HEK293 (cell line): ENCODE measurements at regions not wholly inside any gene's neighbourhood (a gene's known extent, or its start where the extent isn't known, plus 50 kb on each side); places are given as distances from the start of the nearest gene placed in this dataset.

Experiments used
- CTCF ChIA-PET: fragments of 350-600 bp; formaldehyde crosslinking; extraction: SDS; loops from one replicate; lab custom pipeline; 2021; ENCODE audit warnings: antibody characterized with exemption; lab: Yijun Ruan, JAX
- POLR2A ChIA-PET: fragments of 300-600 bp; formaldehyde crosslinking; extraction: SDS; loops from one replicate; lab custom pipeline; 2020; ENCODE audit warnings: antibody characterized with exemption, inconsistent platforms; lab: Yijun Ruan, JAX
- H3K27ac ChIP-seq: fragments of 200-500 bp; sonication (Bioruptor generic); 2 replicates; pipeline ENCODE4 v1.5.1; 2014; ENCODE audit warnings: low read depth, low read length, control low read depth, inconsistent platforms; ENCODE audit errors: extremely low read depth
- H3K36me3 ChIP-seq, 2 experiments: fragments of 200-500 bp in 1 of 2; sonication (Bioruptor generic) in 1 of 2; 1 replicate in 1 of 2; 2 replicates in 1 of 2; pipeline ENCODE4 v1.5.1; 2014 to 2017; ENCODE audit warnings: inconsistent platforms in 2 of 2, low read length in 2 of 2; ENCODE audit not compliant: control insufficient read depth in 2 of 2, insufficient read depth in 1 of 2
- H3K4me1 ChIP-seq: fragments of 200-500 bp; sonication (Bioruptor generic); 2 replicates; pipeline ENCODE4 v1.5.1; 2014; ENCODE audit warnings: mild to moderate bottlenecking, low read length, inconsistent platforms; ENCODE audit not compliant: control insufficient read depth, insufficient read depth
- H3K4me3 ChIP-seq: 2 replicates; pipeline ENCODE4 v1.5.1; 2011; ENCODE audit warnings: low read depth, mild to moderate bottlenecking, control low read depth, low read length, moderate library complexity
- H3K9me3 ChIP-seq: fragments of 200-500 bp; sonication (Bioruptor generic); 2 replicates; pipeline ENCODE4 v1.5.1; 2014; ENCODE audit warnings: low read depth, low read length, inconsistent platforms; ENCODE audit not compliant: control insufficient read depth, insufficient read depth
- GLIS2 ChIP-seq: fragments of 450-650 bp; formaldehyde crosslinking; IDR thresholded peaks from 2 replicates; pipeline ENCODE4 v1.5.1; 2016; ENCODE audit warnings: missing biosample characterization, missing genetic modification characterization
- ZEB2 ChIP-seq: fragments of 450-650 bp; formaldehyde crosslinking; IDR thresholded peaks from 2 replicates; pipeline ENCODE4 v1.5.1; 2016; ENCODE audit warnings: missing biosample characterization, missing genetic modification characterization
- ZNF155 ChIP-seq: fragments of 450-650 bp; formaldehyde crosslinking; IDR thresholded peaks from 2 replicates; pipeline ENCODE4 v1.5.1; 2016; ENCODE audit warnings: missing biosample characterization, missing genetic modification characterization
- ZNF19 ChIP-seq: fragments of 450-650 bp; formaldehyde crosslinking; IDR thresholded peaks from 2 replicates; pipeline ENCODE4; 2016; ENCODE audit warnings: missing biosample characterization, missing genetic modification characterization, low read depth
- ZNF354C ChIP-seq: fragments of 450-650 bp; formaldehyde crosslinking; IDR thresholded peaks from 2 replicates; pipeline ENCODE4 v1.5.1; 2016; ENCODE audit warnings: missing biosample characterization, missing genetic modification characterization, low read depth, borderline replicate concordance
- ZNF549 ChIP-seq: fragments of 450-650 bp; IDR thresholded peaks from 2 replicates; pipeline ENCODE4 v1.5.1; 2018; ENCODE audit warnings: missing biosample characterization, missing genetic modification characterization, mild to moderate bottlenecking, inconsistent platforms, moderate library complexity
- ZNF777 ChIP-seq: fragments of 450-650 bp; formaldehyde crosslinking; IDR thresholded peaks from 2 replicates; pipeline ENCODE4 v1.5.1; 2017; ENCODE audit warnings: missing biosample characterization, missing genetic modification characterization, borderline replicate concordance
- ZNF791 ChIP-seq: fragments of 450-650 bp; formaldehyde crosslinking; IDR thresholded peaks from 2 replicates; pipeline ENCODE4 v1.5.1; 2016; ENCODE audit warnings: missing biosample characterization, missing genetic modification characterization
- ZSCAN23 ChIP-seq: fragments of 450-650 bp; formaldehyde crosslinking; IDR thresholded peaks from 2 replicates; pipeline ENCODE4 v1.5.1; 2016; ENCODE audit warnings: missing biosample characterization, missing genetic modification characterization
- TF ChIP-seq, protein P1 (sequence below): fragments of 450-650 bp; formaldehyde crosslinking; IDR thresholded peaks from 2 replicates; pipeline ENCODE4 v1.5.1; 2016; ENCODE audit warnings: missing biosample characterization, missing genetic modification characterization
- TF ChIP-seq, protein P2 (sequence below): fragments of 450-650 bp; formaldehyde crosslinking; IDR thresholded peaks from 2 replicates; pipeline ENCODE4 v1.5.1; 2017; ENCODE audit warnings: missing biosample characterization, missing genetic modification characterization
- TF ChIP-seq, protein P3 (sequence below): fragments of 450-650 bp; formaldehyde crosslinking; conservative IDR thresholded peaks from 2 replicates; pipeline ENCODE4 v1.5.1; 2016; ENCODE audit warnings: low read depth, missing biosample characterization, missing genetic modification characterization

DNA sequence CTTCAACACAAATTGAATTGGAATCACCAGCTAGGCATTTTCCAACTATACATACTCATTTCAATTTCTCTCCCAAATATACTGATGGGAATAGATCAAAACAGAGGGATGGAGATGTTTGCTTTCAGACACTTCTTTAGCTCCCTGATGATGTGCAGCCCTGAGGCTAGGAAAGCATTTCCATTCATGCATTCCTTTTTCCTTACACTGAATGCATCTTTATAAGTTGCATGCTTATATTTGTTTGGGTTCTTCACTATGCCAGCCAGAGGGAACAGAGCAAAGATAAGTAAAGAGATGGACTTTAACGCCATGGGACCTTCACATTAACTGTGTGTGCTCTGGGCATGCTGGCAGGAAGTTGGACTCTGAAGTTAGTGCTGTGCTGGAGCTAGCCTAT lies 696.5 kb upstream of the CDH9 start:
- H3K4me1 ChIP-seq, result no peaks in the 10 kb centered on the region
- POLR2A ChIA-PET, result no interaction called here
- H3K4me3 ChIP-seq, result no peak overlapping the region
- TF ChIP-seq ZNF549 (tag by site-specific recombination) (no peak), ZSCAN23 (no peak), GLIS2 (no peak), ZNF155 (tag by site-specific recombination) (no peak)
- TF ChIP-seq, all 188 proteins: peak for 0
- Histone ChIP-seq H3K9me3 (no peaks in the 10 kb centered on the region), H3K36me3 (no peaks in the 10 kb centered on the region), H3K27ac (no peak overlapping the region)
- CTCF ChIA-PET, result no interaction called here

DNA sequence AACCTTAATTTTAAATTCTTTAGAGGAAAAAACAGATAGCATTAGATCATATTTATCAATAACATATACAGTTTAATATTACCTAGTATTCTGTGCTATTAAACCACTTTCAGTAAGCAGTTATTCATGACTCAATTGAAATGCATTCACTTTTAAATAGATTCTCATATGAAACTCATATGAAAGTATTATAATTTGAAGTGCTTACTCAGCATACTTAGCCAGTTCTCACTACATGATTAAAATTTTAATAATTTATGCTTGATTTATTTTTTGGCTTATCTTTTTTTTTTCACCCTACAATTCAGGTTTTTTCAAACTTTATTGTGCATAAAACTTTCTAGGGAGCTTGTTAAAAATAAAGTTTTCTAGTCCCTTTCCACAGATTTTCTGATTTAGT lies 694.9 kb upstream of the CDH9 start:
- no peaks in the 10 kb centered on the region for H3K36me3 ChIP-seq
- TF ChIP-seq, protein P1, sequence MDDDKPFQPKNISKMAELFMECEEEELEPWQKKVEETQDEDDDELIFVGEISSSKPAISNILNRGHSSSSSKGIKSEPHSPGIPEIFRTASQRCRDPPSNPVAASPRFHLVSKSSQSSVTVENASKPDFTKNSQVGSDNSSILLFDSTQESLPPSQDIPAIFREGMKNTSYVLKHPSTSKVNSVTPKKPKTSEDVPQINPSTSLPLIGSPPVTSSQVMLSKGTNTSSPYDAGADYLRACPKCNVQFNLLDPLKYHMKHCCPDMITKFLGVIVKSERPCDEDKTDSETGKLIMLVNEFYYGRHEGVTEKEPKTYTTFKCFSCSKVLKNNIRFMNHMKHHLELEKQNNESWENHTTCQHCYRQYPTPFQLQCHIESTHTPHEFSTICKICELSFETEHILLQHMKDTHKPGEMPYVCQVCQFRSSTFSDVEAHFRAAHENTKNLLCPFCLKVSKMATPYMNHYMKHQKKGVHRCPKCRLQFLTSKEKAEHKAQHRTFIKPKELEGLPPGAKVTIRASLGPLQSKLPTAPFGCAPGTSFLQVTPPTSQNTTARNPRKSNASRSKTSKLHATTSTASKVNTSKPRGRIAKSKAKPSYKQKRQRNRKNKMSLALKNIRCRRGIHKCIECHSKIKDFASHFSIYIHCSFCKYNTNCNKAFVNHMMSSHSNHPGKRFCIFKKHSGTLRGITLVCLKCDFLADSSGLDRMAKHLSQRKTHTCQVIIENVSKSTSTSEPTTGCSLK (tag by site-specific recombination), result no peak
- TF ChIP-seq ZNF777 (tag by site-specific recombination) (no peak), ZNF791 (tag by site-specific recombination) (no peak)
- ChIA-PET POLR2A (no interaction called here), CTCF (no interaction called here)
- H3K27ac ChIP-seq, result no peak overlapping the region
- H3K9me3 ChIP-seq, result no peaks in the 10 kb centered on the region
- H3K4me3 ChIP-seq, result no peak overlapping the region
- no peaks in the 10 kb centered on the region for H3K4me1 ChIP-seq

DNA sequence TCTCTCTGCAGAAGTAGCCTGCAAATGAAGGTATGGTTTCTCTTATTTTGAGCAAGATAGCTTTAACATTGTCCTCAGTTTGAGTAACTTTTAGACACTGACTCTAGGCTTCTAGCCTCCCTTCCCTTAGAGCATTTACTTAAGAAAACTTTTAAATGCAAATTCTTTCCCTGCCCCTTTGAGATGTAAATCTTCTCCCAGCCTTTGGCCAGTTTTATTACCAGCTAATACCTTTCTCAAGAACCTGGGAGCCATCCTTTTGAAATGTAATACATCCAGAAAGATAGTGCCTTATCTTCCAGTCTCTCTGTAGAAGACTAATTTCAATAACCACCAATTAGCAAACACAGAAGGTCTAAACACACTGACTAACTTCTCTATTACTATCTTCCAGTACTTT lies 688.9 kb upstream of the CDH9 start:
- H3K27ac ChIP-seq, result no peak overlapping the region
- H3K4me3 ChIP-seq, result no peak overlapping the region
- no peaks in the 10 kb centered on the region for H3K9me3 ChIP-seq
- POLR2A ChIA-PET, result no interaction called here
- TF ChIP-seq ZEB2 (tag by site-specific recombination) (no peak), ZNF19 (tag by site-specific recombination) (no peak), ZNF354C (tag by site-specific recombination) (no peak)
- TF ChIP-seq, protein P2, sequence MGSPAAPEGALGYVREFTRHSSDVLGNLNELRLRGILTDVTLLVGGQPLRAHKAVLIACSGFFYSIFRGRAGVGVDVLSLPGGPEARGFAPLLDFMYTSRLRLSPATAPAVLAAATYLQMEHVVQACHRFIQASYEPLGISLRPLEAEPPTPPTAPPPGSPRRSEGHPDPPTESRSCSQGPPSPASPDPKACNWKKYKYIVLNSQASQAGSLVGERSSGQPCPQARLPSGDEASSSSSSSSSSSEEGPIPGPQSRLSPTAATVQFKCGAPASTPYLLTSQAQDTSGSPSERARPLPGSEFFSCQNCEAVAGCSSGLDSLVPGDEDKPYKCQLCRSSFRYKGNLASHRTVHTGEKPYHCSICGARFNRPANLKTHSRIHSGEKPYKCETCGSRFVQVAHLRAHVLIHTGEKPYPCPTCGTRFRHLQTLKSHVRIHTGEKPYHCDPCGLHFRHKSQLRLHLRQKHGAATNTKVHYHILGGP (tag by site-specific recombination), result no peak
- TF ChIP-seq, protein P3, sequence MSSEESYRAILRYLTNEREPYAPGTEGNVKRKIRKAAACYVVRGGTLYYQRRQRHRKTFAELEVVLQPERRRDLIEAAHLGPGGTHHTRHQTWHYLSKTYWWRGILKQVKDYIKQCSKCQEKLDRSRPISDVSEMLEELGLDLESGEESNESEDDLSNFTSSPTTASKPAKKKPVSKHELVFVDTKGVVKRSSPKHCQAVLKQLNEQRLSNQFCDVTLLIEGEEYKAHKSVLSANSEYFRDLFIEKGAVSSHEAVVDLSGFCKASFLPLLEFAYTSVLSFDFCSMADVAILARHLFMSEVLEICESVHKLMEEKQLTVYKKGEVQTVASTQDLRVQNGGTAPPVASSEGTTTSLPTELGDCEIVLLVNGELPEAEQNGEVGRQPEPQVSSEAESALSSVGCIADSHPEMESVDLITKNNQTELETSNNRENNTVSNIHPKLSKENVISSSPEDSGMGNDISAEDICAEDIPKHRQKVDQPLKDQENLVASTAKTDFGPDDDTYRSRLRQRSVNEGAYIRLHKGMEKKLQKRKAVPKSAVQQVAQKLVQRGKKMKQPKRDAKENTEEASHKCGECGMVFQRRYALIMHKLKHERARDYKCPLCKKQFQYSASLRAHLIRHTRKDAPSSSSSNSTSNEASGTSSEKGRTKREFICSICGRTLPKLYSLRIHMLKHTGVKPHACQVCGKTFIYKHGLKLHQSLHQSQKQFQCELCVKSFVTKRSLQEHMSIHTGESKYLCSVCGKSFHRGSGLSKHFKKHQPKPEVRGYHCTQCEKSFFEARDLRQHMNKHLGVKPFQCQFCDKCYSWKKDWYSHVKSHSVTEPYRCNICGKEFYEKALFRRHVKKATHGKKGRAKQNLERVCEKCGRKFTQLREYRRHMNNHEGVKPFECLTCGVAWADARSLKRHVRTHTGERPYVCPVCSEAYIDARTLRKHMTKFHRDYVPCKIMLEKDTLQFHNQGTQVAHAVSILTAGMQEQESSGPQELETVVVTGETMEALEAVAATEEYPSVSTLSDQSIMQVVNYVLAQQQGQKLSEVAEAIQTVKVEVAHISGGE (tag by site-specific recombination), result no peak
- TF ChIP-seq, protein P1 (tag by site-specific recombination), result no peak
- CTCF ChIA-PET, result no interaction called here
- H3K4me1 ChIP-seq, result no peaks in the 10 kb centered on the region
- H3K36me3 ChIP-seq, result no peaks in the 10 kb centered on the region
